ENCODE measurements at regions not wholly inside any gene's neighbourhood (a gene's known extent, or its start where the extent isn't known, plus 50 kb on each side); places are given as distances from the start of the nearest gene placed in this dataset.
A peak's percentile ranks its signal among the peaks of the same experiment; 100 is the strongest.

- no peak overlapping the region for H3K27ac Mint-ChIP-seq
- ChIA-PET CTCF (no interaction called here), POLR2A (no interaction called here)
- no peak overlapping the region for H3K4me3 Mint-ChIP-seq
- no peak for TF ChIP-seq CTCF (IDR thresholded peaks at IDR 0.05)
- no peaks in the 10 kb centered on the region for H3K9me3 Mint-ChIP-seq
- H3K36me3 Mint-ChIP-seq (ENCODE audit: low read depth), result no peaks in the 10 kb centered on the region
- no peak for ATAC-seq (ENCODE audit: low read depth)
- peaks cover 2% of the 10 kb centered on the region for H3K27me3 Mint-ChIP-seq
- intact Hi-C loops (cut with micrococcal nuclease), result no loop called here
- no peak for DNase-seq
- peaks cover 3% of the 10 kb centered on the region for H3K4me1 Mint-ChIP-seq
Observed at GRCh38 chr1:234759888-234760287, 149.9 kb upstream of the IRF2BP2 start.

GRCh38 chr1:234758851-234759250 lies 148.9 kb upstream of the IRF2BP2 start:
- intact Hi-C loops (cut with micrococcal nuclease), result no loop called here
- ChIA-PET POLR2A (no interaction called here), CTCF (no interaction called here)
- Mint-ChIP-seq H3K27me3 (peaks cover 2% of the 10 kb centered on the region), H3K27ac (no peak overlapping the region), H3K4me1 (peaks cover 3% of the 10 kb centered on the region), H3K4me3 (no peak overlapping the region), H3K36me3 (ENCODE audit: low read depth) (no peaks in the 10 kb centered on the region), H3K9me3 (no peaks in the 10 kb centered on the region)
- no peak for TF ChIP-seq CTCF (IDR thresholded peaks at IDR 0.05)
- ATAC-seq (ENCODE audit: low read depth) (peak; percentile 28), DNase-seq (no peak)

GRCh38 chr1:234756857-234757256 lies 146.9 kb upstream of the IRF2BP2 start:
- ATAC-seq (ENCODE audit: low read depth), result no peak
- CTCF ChIA-PET, result no interaction called here
- TF ChIP-seq CTCF (IDR thresholded peaks at IDR 0.05), result no peak
- no peaks in the 10 kb centered on the region for H3K9me3 Mint-ChIP-seq
- no peak overlapping the region for H3K4me3 Mint-ChIP-seq
- H3K4me1 Mint-ChIP-seq, result peaks cover 3% of the 10 kb centered on the region
- H3K27ac Mint-ChIP-seq, result peak overlapping the region; percentile 2
- no peak for DNase-seq
- intact Hi-C loops (cut with micrococcal nuclease), result no loop called here
- H3K27me3 Mint-ChIP-seq, result peaks cover 2% of the 10 kb centered on the region
- H3K36me3 Mint-ChIP-seq (ENCODE audit: low read depth), result no peaks in the 10 kb centered on the region
- POLR2A ChIA-PET, result interaction anchor here (0.8 to 1.6 kb wide), 3 partner anchors 11 to 145 kb away, joined by 3 to 6 read pairs (median 5); no protein-coding TSS in a partner anchor

- ATAC-seq (ENCODE audit: low read depth) (no peak), DNase-seq (no peak)
- peaks cover 2% of the 10 kb centered on the region for H3K27me3 Mint-ChIP-seq
- H3K4me3 Mint-ChIP-seq, result no peak overlapping the region
- no peak for TF ChIP-seq CTCF (IDR thresholded peaks at IDR 0.05)
- peaks cover 3% of the 10 kb centered on the region for H3K4me1 Mint-ChIP-seq
- ChIA-PET POLR2A (interaction anchor here (0.8 to 1.6 kb wide), 4 partner anchors 12 to 207 kb away, joined by 3 to 6 read pairs (median 4); no protein-coding TSS in a partner anchor), CTCF (no interaction called here)
- no peaks in the 10 kb centered on the region for H3K36me3 Mint-ChIP-seq (ENCODE audit: low read depth)
- no peak overlapping the region for H3K27ac Mint-ChIP-seq
- intact Hi-C loops (cut with micrococcal nuclease), result no loop called here
- no peaks in the 10 kb centered on the region for H3K9me3 Mint-ChIP-seq
Observed at GRCh38 chr1:234756066-234756774, 146.2 kb upstream of the IRF2BP2 start.

GRCh38 chr1:234755449-234755863 lies 145.5 kb upstream of the IRF2BP2 start:
- no peaks in the 10 kb centered on the region for H3K36me3 Mint-ChIP-seq (ENCODE audit: low read depth)
- POLR2A ChIA-PET, result interaction anchor here (1.4 kb wide), 1 partner anchor 207 kb away, joined by 3 read pairs; no protein-coding TSS in a partner anchor
- no peak for TF ChIP-seq CTCF (IDR thresholded peaks at IDR 0.05)
- H3K4me1 Mint-ChIP-seq, result peaks cover 3% of the 10 kb centered on the region
- no peak overlapping the region for H3K27ac Mint-ChIP-seq
- CTCF ChIA-PET, result interaction anchor here (2.1 kb wide), 1 partner anchor 328 kb away, joined by 5 read pairs; no protein-coding TSS in a partner anchor
- no peak for DNase-seq
- H3K27me3 Mint-ChIP-seq, result peaks cover 2% of the 10 kb centered on the region
- intact Hi-C loops (cut with micrococcal nuclease), result no loop called here
- H3K4me3 Mint-ChIP-seq, result no peak overlapping the region
- no peaks in the 10 kb centered on the region for H3K9me3 Mint-ChIP-seq
- ATAC-seq (ENCODE audit: low read depth), result no peak
